Epithelial cell of prostate (primary cell): ENCODE measurements at regions not wholly inside any gene's neighbourhood (a gene's known extent, or its start where the extent isn't known, plus 50 kb on each side); places are given as distances from the start of the nearest gene placed in this dataset.

Source experiments
- DNase-seq: peaks from one replicate; pipeline ENCODE4 v3.0.0-alpha.2; 2011; ENCODE audit warnings: low read depth, low spot score
- H3K27ac ChIP-seq: fragments of 450-650 bp; 2 replicates; pipeline ENCODE4 v1.5.1; 2017; ENCODE audit warnings: mild to moderate bottlenecking

DNA sequence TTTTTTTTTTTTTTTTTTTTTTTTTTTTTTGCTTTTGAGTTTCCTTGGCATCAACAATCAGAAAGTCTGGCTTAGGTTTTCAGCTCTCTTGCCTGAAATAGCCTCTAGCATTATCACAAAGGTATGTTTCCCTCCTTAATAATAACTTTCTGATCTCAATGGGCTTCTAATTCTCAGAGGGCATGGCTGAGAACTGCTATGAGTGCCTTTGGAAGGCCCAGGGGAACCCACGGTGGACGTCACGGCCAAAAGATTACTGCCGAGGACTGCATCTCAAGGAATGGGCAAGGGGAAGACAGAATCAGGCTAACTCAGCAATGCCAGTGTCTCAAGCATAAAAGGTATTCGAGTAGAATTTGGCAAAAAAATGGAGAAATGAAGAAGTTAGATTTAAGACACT, 73.2 kb upstream of the SLC14A2 start:
- H3K27ac ChIP-seq, result no peak overlapping the region

DNA sequence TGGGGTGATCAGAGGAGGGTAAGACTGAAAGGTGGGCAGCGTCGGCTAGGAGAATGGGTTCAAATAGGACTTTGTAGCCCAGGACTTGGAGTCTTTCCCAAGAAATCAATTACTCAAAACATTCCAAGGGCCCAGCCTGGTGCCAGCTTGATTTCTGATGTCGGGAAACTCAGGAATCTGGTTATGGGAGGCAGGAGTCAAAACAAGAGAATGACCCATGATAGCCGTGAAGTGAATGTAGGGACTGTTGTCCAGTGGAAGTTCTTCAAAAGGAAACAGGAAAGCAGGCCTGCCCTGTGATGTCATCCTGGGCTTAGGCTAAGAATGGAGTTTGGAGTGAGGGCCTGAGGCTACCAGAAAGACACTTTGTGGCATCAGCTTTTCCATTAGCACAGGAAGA, 67.4 kb upstream of the SLC14A2 start:
- DNase-seq, result no peak

More for the DNA sequence above, 73.2 kb upstream of the SLC14A2 start:
- no peak for DNase-seq

DNA sequence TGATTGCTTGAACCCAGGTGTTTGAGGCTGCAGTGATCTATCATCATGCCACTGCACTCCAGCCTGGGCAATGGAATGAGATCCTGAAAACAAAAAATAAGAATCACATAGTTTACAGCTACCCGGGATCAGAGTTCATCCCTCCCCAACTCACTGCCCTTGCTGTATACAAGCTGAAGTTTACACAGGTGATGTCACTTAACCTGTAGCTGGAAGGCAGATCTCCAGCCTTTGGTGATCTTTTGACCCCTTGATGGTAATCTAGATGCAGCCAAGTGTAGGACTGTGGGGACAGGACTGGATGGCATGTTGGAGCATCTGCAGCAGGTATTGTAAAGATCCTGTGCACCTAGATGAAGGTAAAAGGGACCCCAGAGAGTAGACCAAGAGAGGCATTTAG, 66.7 kb upstream of the SLC14A2 start:
- DNase-seq, result no peak
- no peak overlapping the region for H3K27ac ChIP-seq

More for the DNA sequence above, 67.4 kb upstream of the SLC14A2 start:
- no peak overlapping the region for H3K27ac ChIP-seq

DNA sequence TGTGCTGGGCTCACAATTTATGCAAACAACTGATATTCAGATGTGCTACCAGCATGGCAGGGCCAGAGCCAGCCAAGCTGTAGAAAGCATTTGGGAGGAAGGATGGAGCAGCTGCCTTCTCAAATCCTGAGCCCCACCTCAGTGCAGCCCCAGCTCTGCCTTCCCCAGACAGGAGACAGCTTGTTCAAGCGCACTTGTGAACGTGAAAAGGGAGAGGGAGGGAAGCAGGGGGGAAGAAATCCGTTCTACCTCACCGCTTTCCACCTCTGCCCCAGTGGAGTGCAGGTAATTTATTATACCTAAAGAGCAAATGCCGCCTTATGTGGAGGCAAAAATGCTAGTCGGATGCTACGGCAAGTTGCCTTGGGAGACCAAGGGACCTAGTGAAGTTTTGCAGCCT, 66.0 kb upstream of the SLC14A2 start:
- no peak overlapping the region for H3K27ac ChIP-seq
- DNase-seq, result no peak

DNA sequence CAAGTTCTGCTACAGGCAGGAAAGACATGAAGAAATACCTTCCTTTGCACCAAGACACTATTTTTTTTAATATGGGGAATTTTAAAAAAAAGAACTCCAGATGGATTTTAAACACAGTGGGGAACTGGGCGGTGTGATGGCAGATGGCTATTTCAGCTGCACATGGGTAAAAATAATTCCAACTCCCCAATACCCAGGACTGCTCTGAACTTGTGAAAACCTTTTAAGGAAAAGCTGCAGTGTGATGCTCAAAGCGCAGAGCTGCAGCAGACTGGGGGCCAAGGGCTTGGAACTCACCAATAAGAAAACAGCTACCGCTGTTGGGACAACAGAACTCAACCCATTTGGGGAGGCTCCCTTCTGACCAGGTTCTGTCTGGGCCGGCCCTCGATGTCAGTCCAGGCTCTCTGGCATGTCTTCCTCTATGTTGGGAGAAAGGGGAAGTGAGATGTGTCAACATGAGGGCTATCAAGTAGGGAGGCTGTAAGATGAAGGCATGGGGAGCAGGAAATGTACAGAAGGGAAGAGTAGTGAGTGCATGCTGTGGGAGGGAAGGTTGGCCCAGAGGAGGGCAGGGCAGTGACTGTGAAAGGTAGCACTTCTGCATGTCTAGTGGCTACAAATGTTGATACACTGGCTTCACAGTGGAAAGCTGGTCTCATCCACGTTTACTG, 64.0 kb upstream of the SLC14A2 start:
- H3K27ac ChIP-seq, result no peak overlapping the region
- DNase-seq, result no peak

DNA sequence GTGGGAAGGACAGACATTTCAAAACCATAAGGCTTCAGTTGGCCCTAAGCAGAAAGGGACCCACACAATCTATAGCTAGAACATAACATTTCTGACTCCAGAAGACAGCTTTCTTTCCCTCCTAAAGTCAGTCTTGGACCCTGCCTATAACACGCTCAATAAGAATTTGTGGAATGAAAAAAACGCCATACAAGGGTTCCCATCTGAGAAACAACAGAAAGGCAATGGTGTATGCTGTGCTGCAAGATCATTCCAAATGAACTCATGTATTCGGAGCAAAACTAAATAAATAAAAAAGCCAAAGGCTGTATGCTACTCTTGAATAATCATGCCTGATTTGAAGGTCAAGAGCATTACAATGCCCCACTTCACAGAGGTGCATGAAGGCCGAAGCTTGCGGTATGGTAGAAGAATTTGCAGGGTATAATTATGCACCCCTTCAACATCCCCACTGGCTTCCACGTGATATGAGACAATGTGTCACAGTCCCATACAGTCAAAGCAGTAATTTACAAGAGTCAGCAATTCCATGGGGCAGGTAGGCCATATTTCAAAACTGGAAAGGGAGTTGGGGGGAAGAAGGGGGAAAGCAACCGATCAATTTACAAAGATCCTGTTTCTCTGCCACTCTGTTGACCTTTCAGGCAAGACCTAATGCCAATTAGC, 61.4 kb upstream of the SLC14A2 start:
- no peak overlapping the region for H3K27ac ChIP-seq
- no peak for DNase-seq

DNA sequence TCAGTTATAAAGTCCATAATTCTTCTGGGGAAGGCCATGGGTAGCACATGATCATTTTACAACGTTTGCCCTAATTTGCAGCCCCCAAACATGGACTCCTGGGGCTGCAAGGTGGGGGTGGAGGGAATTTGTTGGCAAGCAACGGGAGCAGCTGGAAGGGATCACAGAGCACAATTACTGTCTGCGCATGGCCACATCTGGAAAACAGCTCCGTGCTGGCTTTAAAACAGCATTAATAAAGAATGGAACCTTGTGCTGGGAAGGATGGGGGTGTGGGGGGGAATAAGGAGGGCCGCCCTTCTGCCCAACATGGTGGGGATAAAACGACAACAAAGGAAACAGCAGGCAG, 60.9 kb upstream of the SLC14A2 start:
- no peak for DNase-seq
- H3K27ac ChIP-seq, result no peak overlapping the region

DNA sequence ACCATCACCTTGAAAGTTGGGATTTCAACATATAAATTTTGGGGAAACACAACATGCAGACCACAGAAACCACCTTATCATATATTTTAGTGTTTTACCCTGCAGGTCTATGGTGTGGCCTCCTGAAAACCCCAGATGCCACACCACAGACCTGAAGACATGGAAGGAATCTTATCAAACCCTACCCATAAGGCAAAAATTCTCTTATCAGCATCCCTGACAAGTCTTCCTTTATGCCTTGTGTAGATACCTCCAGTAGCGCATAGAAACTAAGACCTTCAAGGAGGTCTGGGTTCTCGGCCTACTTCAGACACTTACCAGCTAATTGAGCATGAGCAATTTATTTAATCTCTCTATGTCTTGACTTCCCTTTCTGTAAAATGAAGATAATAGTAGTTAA, 59.1 kb upstream of the SLC14A2 start:
- no peak for DNase-seq

DNA sequence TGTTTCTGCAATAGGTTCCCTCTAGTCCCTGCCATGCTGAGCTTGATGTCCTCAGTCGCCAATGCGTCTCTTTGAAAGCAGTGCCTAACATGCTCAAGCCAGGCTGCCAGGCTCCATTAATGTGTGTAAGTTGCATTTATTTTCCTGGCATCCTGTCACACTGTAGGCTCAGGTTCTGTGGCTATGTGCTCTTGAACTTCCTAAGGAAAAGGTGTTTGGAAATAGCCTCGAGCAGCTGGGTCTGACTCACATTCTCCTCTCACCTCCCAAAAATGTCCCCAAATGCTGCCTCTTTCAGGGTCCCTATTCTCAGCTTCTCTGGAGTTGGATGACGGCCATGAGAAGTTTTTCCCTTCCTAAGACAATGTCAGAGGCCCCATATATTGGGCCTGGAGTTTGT, 58.0 kb upstream of the SLC14A2 start:
- H3K27ac ChIP-seq, result no peak overlapping the region
- no peak for DNase-seq

More for the DNA sequence above, 59.1 kb upstream of the SLC14A2 start:
- H3K27ac ChIP-seq, result no peak overlapping the region

DNA sequence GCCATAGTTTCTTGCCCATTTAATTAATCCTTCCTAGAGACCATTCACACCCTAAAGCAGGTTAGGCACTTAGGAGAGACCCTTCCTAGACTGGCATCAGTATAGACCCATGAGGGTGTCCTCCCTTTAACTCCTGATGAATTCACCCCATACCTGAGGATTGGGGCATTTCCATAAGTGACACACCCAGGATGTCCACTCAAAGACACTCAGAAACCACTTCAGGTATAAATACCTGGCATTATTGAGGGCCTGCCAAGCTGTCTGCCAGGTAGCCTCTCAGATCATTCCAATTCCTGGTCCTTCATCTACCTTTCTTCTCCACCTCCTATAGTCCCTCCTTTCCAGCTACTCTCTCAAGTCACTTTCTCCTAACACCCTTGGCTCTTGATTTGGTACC, 57.5 kb upstream of the SLC14A2 start:
- no peak overlapping the region for H3K27ac ChIP-seq
- DNase-seq, result no peak

DNA sequence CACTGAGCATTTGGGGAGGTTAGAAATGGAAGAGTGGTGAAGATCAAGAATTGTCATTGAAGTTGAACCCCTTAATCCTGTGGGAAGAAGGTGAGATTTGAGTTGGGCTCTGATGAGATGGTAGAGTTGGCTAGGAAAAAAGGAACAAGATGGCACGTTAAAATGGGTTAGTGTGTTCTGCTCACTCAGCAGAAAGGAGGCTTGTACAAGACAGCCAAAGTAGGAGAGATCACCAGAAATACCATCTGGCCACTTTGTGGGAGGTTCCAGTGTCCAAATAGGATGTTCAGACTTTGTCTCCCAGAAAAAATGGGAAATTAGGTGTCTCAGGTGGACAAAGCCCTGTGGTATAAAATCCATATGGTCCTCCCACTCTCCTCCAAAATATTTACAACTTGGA, 56.0 kb upstream of the SLC14A2 start:
- no peak for DNase-seq
- no peak overlapping the region for H3K27ac ChIP-seq

DNA sequence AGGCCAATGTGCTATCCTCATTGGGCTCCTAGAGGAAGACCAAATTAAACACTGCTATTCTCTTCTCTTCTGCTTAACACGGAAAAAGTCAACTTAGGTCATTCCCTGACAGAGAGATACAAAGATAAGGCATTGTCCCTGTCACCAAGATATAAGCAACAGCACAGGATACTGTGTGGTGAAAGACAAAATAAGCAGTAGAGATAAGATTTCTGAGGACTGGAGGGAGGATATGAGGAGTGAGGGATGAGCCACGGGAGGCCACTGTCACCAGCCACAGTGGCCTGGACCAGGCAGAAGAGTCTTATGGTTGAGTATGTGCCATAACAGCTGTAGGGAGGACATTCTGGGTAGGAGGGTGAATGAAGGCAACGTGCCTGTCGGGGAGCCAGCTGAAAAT, 54.4 kb upstream of the SLC14A2 start:
- H3K27ac ChIP-seq, result no peak overlapping the region
- no peak for DNase-seq

DNA sequence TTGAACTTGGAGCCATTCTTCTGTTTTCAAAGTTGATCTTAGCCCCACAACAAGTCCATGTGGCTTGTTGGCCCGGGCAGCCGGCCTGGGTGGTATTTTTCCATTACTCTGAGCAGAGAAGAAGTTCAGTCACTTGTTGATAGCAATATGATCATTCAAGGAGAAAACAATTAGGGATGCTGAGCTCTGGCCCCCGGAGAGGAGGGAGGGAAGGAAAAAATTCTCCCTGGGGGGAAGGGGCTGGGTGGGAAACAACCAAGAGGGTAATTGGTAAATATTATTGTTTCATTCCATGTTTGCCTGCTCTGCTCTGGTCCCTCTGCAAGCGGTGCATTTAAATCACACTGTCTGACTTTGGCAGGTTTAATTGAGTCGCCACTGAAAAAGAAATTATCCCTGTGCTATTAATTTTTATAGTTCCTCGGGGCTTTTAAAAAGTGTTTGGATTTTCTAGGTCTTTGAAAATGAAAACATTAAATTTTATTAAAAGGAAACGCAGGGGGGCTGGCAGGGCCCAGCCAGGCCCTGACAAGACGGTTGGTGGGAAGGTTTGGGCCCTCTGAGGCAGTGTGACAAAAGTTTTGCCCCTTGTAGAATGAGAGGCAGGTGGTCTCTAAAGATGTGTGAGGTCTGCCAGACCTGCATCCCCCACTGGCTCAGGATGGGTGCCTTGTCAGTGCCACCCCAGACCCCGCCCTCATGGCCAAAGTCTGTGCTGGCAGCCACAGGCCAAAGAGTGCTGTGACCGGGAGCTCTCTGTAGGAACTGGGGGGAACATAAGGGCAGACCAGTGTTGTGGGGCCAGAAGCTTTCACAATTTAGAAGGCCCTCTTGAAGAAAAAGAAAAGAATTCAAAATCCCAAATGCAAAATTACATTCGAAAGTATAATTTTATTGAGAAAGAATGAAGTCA, 52.5 kb upstream of the SLC14A2 start:
- no peak for DNase-seq
- H3K27ac ChIP-seq, result no peak overlapping the region

DNA sequence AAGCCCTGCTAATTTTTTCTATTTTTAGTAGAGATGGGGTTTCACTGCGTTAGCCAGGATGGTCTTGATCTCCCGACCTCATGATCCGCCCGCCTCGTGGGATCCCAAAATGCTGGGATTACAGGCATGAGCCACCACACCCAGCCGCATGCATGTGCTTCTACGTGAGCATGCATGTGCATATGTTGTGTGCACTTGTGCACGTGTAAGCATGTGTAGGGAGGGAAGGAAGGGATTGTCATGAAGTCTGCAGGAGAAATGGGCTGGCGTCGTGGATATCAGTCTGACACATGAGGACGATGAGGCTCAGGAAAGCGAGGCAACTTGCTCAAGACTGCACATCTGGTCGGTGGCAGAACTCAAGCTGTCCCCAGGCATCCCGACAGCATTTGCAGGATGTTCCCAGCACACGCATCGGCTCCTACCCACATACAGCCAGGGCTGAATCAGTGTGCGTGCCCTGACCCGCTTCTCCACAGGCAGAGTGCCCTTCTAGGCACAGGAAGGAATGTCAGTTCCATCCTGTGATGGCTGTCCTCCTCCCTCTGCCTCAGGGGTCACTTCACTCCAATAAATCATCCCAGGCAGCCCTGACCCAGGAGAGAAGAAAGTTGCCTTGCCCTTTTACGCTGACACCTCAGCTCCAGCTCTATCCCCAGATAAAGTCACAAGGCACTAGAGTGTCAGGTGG, 49.9 kb upstream of the SLC14A2 start:
- H3K27ac ChIP-seq, result peak overlapping the region; percentile 77
- DNase-seq, result peak; percentile 46
